Testis (tissue), 2 donors: ENCODE measurements at regions not wholly inside any gene's neighbourhood (a gene's known extent, or its start where the extent isn't known, plus 50 kb on each side); places are given as distances from the start of the nearest gene placed in this dataset.

Source experiments
- POLR2A ChIP-seq: fragments of 450-650 bp; IDR thresholded peaks from one replicate; pipeline ENCODE4 v1.6.1; 2017; ENCODE audit warnings: antibody characterized with exemption, mild to moderate bottlenecking, moderate library complexity
- TF ChIP-seq, protein P1 (sequence below), 3 experiments: fragments of 450-650 bp in 2 of 3; fragments of 200-600 bp in 1 of 3; sonication (generic) in 1 of 3; IDR thresholded peaks; one replicate each; pipeline ENCODE4 v1.5.1; 2016 to 2019; ENCODE audit warnings: antibody characterized with exemption in 3 of 3, mild to moderate bottlenecking in 2 of 3, moderate library complexity in 1 of 3

DNA sequence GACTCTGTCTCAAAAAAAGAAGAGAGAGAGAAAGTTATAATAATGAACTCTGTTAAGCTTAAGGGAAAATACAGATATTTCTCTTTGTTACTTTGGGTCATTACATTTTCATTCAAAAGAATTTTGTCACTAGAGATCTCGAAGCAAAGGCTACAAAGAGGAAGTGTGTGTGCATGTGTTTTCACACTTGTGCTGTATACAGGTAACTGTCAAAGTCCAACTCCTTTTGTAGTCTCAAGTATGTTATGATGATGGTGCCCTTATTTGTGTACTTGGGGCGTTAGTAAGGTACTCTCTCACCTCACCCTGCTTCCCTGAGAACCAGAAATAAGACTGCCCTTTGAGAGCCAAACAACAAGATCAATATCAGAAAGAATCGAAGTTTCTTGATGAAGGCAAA is 152.9 kb upstream of the ZNF644 start:
- TF ChIP-seq, protein P1, sequence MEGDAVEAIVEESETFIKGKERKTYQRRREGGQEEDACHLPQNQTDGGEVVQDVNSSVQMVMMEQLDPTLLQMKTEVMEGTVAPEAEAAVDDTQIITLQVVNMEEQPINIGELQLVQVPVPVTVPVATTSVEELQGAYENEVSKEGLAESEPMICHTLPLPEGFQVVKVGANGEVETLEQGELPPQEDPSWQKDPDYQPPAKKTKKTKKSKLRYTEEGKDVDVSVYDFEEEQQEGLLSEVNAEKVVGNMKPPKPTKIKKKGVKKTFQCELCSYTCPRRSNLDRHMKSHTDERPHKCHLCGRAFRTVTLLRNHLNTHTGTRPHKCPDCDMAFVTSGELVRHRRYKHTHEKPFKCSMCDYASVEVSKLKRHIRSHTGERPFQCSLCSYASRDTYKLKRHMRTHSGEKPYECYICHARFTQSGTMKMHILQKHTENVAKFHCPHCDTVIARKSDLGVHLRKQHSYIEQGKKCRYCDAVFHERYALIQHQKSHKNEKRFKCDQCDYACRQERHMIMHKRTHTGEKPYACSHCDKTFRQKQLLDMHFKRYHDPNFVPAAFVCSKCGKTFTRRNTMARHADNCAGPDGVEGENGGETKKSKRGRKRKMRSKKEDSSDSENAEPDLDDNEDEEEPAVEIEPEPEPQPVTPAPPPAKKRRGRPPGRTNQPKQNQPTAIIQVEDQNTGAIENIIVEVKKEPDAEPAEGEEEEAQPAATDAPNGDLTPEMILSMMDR (IDR thresholded peaks at IDR 0.05): no peak
- TF ChIP-seq POLR2A: no peak
